SJCRH30 (cell line): ENCODE measurements at regions not wholly inside any gene's neighbourhood (a gene's known extent, or its start where the extent isn't known, plus 50 kb on each side); places are given as distances from the start of the nearest gene placed in this dataset.
"Not testable (repeated sequence)": the region's sequence is repeated elsewhere in the genome, so short reads cannot be mapped to it uniquely, and the experiment has no call there.

Experiments
- DNase-seq, 2 experiments: peaks; one replicate each; pipeline ENCODE4 v3.0.0-alpha.2; 2015 to 2020
- H3K27ac ChIP-seq: fragments of 250-450 bp; sonication (Bioruptor Pico); 2 replicates; pipeline ENCODE4 v1.5.1; 2020; ENCODE audit warnings: mild to moderate bottlenecking, moderate library complexity
- H3K27me3 ChIP-seq: fragments of 250-450 bp; sonication (Bioruptor Pico); 2 replicates; pipeline ENCODE4 v1.5.1; 2020; ENCODE audit warnings: mild to moderate bottlenecking, moderate library complexity
- H3K36me3 ChIP-seq: fragments of 250-450 bp; sonication (Bioruptor Pico); 2 replicates; pipeline ENCODE4 v1.5.1; 2020; ENCODE audit warnings: mild to moderate bottlenecking, moderate library complexity
- H3K4me1 ChIP-seq: fragments of 250-450 bp; sonication (Bioruptor Pico); 2 replicates; pipeline ENCODE4 v1.5.1; 2020; ENCODE audit warnings: mild to moderate bottlenecking, moderate library complexity
- H3K4me3 ChIP-seq: fragments of 250-450 bp; sonication (Bioruptor Pico); 2 replicates; pipeline ENCODE4 v1.5.1; 2020; ENCODE audit warnings: mild to moderate bottlenecking, moderate library complexity
- H3K9me3 ChIP-seq: fragments of 250-450 bp; sonication (Bioruptor Pico); replicated peaks from 2 replicates; pipeline ENCODE4 v1.5.1; 2020; ENCODE audit warnings: mild to moderate bottlenecking, moderate library complexity

- not testable (repeated sequence) for H3K36me3 ChIP-seq, H3K27ac ChIP-seq, H3K27me3 ChIP-seq, H3K9me3 ChIP-seq, DNase-seq, H3K4me3 ChIP-seq, H3K4me1 ChIP-seq
Observed at GRCh38 chr2:91771604-91772003, 3080.1 kb downstream of the RPIA start.

DNA sequence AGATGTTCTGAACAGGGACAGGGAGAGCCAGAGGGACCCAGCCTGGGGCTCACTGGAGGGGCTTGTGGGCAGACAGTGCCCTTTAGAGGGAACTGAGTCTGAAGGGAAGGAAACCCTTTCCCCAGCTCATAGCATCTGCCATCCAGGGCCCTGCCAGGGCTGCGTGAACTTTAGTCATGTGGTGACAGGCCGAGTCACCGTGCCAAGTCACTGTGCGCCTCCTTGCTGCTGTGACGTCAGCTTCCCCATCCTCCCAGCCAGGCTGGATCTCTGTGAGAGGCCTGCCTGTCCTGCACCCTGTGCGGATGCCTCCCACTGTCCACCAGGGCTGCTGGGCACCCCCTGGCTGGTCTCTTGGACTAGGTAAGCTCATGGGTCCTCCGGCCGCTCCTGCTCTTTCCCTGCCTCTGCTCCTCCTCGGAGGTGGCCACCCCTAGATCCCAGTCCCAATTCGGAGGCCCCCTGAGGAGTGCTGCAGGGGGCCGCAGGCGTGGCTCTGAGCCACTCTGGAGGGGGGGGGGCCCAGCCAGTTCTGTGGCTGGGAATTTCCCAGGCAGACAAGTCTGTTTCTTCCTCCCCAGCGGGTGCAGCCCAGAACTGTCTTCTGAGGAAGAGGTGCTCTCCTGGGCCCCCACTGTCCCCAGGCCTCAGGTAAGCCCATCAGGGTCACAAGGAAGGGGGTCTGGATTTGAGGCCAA is 3080.9 kb downstream of the RPIA start:
- not testable (repeated sequence) for H3K9me3 ChIP-seq, H3K27ac ChIP-seq, H3K36me3 ChIP-seq, H3K4me3 ChIP-seq, H3K4me1 ChIP-seq, DNase-seq, H3K27me3 ChIP-seq

- H3K27ac ChIP-seq, DNase-seq, H3K4me1 ChIP-seq, H3K4me3 ChIP-seq, H3K36me3 ChIP-seq, H3K27me3 ChIP-seq, H3K9me3 ChIP-seq: not testable (repeated sequence)
Observed at GRCh38 chr2:91773810-91774209, 3082.3 kb downstream of the RPIA start.

GRCh38 chr2:91775193-91775592 is 3083.7 kb downstream of the RPIA start:
- H3K9me3 ChIP-seq, H3K27ac ChIP-seq, H3K27me3 ChIP-seq, DNase-seq, H3K4me3 ChIP-seq, H3K4me1 ChIP-seq, H3K36me3 ChIP-seq: not testable (repeated sequence)

DNA sequence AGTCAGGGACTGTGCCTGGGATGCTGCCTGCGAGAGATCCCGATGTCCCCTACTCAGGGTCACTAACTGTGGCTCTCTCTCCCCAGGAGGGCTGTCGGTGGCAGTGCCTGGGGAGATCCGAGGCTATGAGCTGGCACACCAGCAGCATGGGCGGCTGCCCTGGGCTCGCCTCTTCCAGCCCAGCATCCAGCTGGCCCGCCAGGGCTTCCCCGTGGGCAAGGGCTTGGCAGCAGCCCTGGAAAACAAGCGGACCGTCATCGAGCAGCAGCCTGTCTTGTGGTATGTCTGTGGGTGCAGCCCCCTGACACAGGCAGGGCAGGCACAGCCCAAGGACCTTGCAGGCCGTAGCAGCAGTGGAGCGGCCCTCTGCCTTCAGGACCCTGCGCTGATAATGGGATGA is 3088.9 kb downstream of the RPIA start:
- not testable (repeated sequence) for DNase-seq, H3K9me3 ChIP-seq, H3K27me3 ChIP-seq, H3K4me3 ChIP-seq, H3K27ac ChIP-seq, H3K4me1 ChIP-seq, H3K36me3 ChIP-seq

GRCh38 chr2:91809391-91809790 is 3061.8 kb upstream of the TEKT4 start:
- not testable (repeated sequence) for H3K4me1 ChIP-seq, H3K9me3 ChIP-seq, H3K27ac ChIP-seq, H3K36me3 ChIP-seq, H3K27me3 ChIP-seq, DNase-seq, H3K4me3 ChIP-seq

GRCh38 chr2:91839904-91840868 is 3031.0 kb upstream of the TEKT4 start:
- Histone ChIP-seq H3K36me3 (no peaks in the 10 kb centered on the region), H3K4me3 (no peak overlapping the region), H3K27me3 (no peaks in the 10 kb centered on the region), H3K9me3 (no peaks in the 10 kb centered on the region), H3K27ac (no peak overlapping the region), H3K4me1 (no peaks in the 10 kb centered on the region)
- DNase-seq = no peak

DNA sequence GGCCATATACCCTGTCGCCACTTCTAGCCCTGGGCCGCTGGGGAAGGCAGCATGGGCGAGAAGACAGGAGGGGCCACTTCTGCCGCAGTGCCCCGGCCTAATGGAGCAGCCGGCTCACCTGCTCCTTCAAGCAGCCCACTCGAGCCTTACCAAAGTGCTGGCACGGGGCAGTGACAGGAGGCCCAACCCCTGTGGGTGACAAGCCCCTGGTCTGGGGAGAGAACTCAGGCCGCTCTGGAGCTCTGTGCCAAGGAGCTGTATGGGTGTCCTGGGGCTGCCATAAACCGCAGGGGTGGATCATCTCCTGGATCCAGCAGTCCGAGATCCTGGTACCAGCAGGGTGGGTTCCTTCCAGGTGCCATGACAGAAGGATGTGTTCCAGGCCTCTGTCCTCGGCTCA is 3029.0 kb upstream of the TEKT4 start:
- H3K36me3 ChIP-seq, H3K4me3 ChIP-seq, H3K27me3 ChIP-seq, H3K9me3 ChIP-seq, H3K4me1 ChIP-seq, DNase-seq, H3K27ac ChIP-seq: not testable (repeated sequence)

GRCh38 chr2:91842913-91843312 is 3028.3 kb upstream of the TEKT4 start:
- H3K36me3 ChIP-seq, H3K27ac ChIP-seq, H3K4me1 ChIP-seq, H3K4me3 ChIP-seq, H3K27me3 ChIP-seq, DNase-seq, H3K9me3 ChIP-seq: not testable (repeated sequence)

GRCh38 chr2:91843723-91844450 is 3027.3 kb upstream of the TEKT4 start:
- H3K36me3 ChIP-seq, H3K27ac ChIP-seq, H3K9me3 ChIP-seq, H3K4me1 ChIP-seq, DNase-seq, H3K4me3 ChIP-seq, H3K27me3 ChIP-seq: not testable (repeated sequence)

DNA sequence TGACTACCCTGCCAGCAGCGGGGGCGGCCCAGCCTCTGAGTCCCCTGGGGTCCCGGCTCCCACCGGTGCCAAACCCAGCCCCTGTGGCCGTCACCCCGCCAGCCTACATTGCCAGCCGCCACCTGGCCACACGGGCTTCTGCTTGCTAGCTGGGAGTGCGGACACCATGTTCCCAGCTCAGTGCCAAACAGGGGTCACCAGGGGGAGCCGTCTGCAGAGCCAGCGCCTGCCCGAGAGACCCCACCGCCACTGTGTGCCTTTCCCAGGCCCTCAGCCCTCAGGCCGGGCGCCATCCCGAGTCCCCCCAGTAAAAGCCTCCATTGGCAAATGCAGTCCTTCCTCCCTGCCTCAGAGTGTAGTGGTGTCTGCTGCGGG is 3026.8 kb upstream of the TEKT4 start:
- H3K4me1 ChIP-seq, H3K27me3 ChIP-seq, H3K27ac ChIP-seq, H3K36me3 ChIP-seq, DNase-seq, H3K4me3 ChIP-seq, H3K9me3 ChIP-seq: not testable (repeated sequence)

- H3K4me3 ChIP-seq, H3K4me1 ChIP-seq, H3K9me3 ChIP-seq, H3K36me3 ChIP-seq, H3K27me3 ChIP-seq, H3K27ac ChIP-seq, DNase-seq: not testable (repeated sequence)
Observed at GRCh38 chr2:91846388-91846787, 3024.8 kb upstream of the TEKT4 start.

DNA sequence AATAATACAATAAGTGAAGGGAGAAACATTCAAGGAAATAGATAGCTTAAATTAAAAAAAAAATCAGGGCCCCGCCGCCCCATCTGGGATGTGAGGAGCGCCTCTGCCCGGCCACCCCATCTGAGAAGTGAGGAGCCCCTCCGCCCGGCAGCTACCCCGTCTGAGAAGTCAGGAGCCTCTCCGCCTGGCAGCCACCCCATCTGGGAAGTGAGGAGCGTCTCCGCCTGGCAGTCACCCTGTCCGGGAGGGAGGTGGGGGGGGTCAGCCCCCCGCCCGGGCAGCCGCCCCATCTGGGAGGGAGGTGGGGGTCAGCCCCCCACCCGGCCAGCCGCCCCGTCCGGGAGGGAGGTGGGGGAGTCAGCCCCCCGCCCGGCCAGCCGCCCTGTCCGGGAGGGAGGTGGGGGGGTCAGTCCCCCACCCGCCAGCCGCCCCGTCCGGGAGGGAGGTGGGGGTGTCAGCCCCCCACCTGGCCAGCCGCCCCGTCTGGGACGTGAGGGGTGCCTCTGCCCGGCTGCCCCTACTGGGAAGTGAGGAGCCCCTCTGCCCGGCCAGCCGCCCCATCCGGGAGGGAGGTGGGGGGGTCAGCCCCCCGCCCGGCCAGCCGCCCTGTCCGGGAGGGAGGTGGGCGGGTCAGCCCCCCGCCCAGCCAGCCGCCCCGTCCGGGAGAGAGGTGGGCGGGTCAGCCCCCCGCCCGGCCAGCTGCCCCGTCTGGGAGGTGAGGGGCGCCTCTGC is 3019.4 kb upstream of the TEKT4 start:
- H3K4me3 ChIP-seq, H3K9me3 ChIP-seq, H3K4me1 ChIP-seq, H3K36me3 ChIP-seq, H3K27me3 ChIP-seq, DNase-seq, H3K27ac ChIP-seq: not testable (repeated sequence)

DNA sequence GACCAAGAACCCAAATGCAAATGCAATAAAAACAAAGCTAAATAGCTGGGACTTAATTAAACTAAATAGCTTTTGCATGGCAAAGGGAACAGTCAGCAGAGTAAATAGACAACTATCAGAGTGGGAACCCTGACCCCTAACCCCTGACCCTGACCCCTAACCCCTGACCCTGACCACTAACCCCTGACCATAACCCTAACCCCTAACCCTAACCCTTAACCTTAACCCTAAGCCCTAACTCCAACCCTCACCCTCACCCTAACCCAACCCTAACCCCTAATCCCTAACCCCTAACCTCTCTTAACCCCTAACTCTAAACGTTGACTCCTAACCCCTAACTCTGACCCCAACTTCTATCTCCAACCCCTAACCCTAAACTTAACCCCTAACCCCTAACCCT is 3014.3 kb upstream of the TEKT4 start:
- not testable (repeated sequence) for H3K27ac ChIP-seq, H3K36me3 ChIP-seq, DNase-seq, H3K27me3 ChIP-seq, H3K4me3 ChIP-seq, H3K4me1 ChIP-seq, H3K9me3 ChIP-seq

GRCh38 chr2:91857711-91858110 is 3013.5 kb upstream of the TEKT4 start:
- not testable (repeated sequence) for H3K9me3 ChIP-seq, H3K4me3 ChIP-seq, DNase-seq, H3K4me1 ChIP-seq, H3K27me3 ChIP-seq, H3K36me3 ChIP-seq, H3K27ac ChIP-seq
